GM23338 (cell line): ENCODE measurements at regions not wholly inside any gene's neighbourhood (a gene's known extent, or its start where the extent isn't known, plus 50 kb on each side); places are given as distances from the start of the nearest gene placed in this dataset.

Experiments used
- CREB1 ChIP-seq: fragments of 250-450 bp; sonication (Bioruptor Pico); IDR thresholded peaks from 2 replicates; pipeline ENCODE4 v1.5.0; 2020; ENCODE audit warnings: low read depth, mild to moderate bottlenecking, moderate library complexity
- CTCF ChIP-seq, 2 experiments: fragments of 200-600 bp in 1 of 2; sonication (generic) in 1 of 2; conservative IDR thresholded peaks; 2 replicates each; pipeline versions ENCODE4 v1.5.1 to v1.6.1; 2016 to 2017; ENCODE audit warnings: antibody characterized with exemption in 2 of 2, low read depth in 2 of 2, mild to moderate bottlenecking in 2 of 2, moderate library complexity in 1 of 2
- ETS1 ChIP-seq: IDR thresholded peaks from 2 replicates; pipeline ENCODE4 v1.6.1; 2016; ENCODE audit warnings: antibody characterized with exemption
- EZH2 ChIP-seq: fragments of 200-600 bp; sonication (generic); IDR thresholded peaks from one replicate; pipeline ENCODE4 v1.8.0; 2017; ENCODE audit warnings: antibody characterized with exemption, mild to moderate bottlenecking, low read depth; ENCODE audit not compliant: unreplicated experiment
- EZH2phosphoT487 ChIP-seq: fragments of 200-600 bp; sonication (generic); IDR thresholded peaks from one replicate; pipeline ENCODE4 v1.8.1; 2018; ENCODE audit warnings: antibody characterized with exemption; ENCODE audit not compliant: unreplicated experiment
- JUNB ChIP-seq: IDR thresholded peaks from one replicate; pipeline ENCODE4 v1.6.1; 2016; ENCODE audit warnings: antibody characterized with exemption; ENCODE audit not compliant: unreplicated experiment
- POLR2AphosphoS5 ChIP-seq: IDR thresholded peaks from 2 replicates; pipeline ENCODE4 v1.6.1; 2016; ENCODE audit warnings: antibody characterized with exemption, low read depth
- REST ChIP-seq: IDR thresholded peaks from one replicate; pipeline ENCODE4 v1.6.1; 2018; ENCODE audit warnings: antibody characterized with exemption; ENCODE audit not compliant: unreplicated experiment

- TF ChIP-seq CTCF (conservative IDR thresholded peaks at IDR 0.05; ENCODE audit: low read depth in 2 of 2) (no peak), POLR2AphosphoS5 (no peak), EZH2phosphoT487 (no peak), EZH2 (no peak), JUNB (no peak), REST (no peak), CREB1 (no peak), ETS1 (no peak)
These were observed 141.2 kb upstream of the SESN3 start for GRCh38 chr11:95372097-95372656.
